ENCODE measurements at regions not wholly inside any gene's neighbourhood (a gene's known extent, or its start where the extent isn't known, plus 50 kb on each side); places are given as distances from the start of the nearest gene placed in this dataset.

GRCh38 chr9:129358621-129359154 lies 180.6 kb upstream of the IER5L start:
- in situ Hi-C loops (cut with MboI; ENCODE audit: low sequenced_read_pairs) = no loop called here
- Histone ChIP-seq H3K9me3 (no peaks in the 10 kb centered on the region), H3K36me3 (replicated peaks) (no peaks in the 10 kb centered on the region), H3K27me3 (ENCODE audit: low read depth) (no peaks in the 10 kb centered on the region), H3K4me3 (no peak overlapping the region), H3K4me1 (no peaks in the 10 kb centered on the region)
- DNase-seq (ENCODE audit: low spot score in 2 of 2) = no peak

- in situ Hi-C loops (cut with MboI; ENCODE audit: low sequenced_read_pairs) = no loop called here
Observed at GRCh38 chr9:129357773-129358245, 179.7 kb upstream of the IER5L start.

GRCh38 chr9:129356871-129357772 lies 179.1 kb upstream of the IER5L start:
- DNase-seq (ENCODE audit: low spot score in 2 of 2) = no peak
- Histone ChIP-seq H3K36me3 (replicated peaks) (no peaks in the 10 kb centered on the region), H3K4me1 (peaks cover 8% of the 10 kb centered on the region), H3K9me3 (no peaks in the 10 kb centered on the region), H3K4me3 (no peak overlapping the region), H3K27me3 (ENCODE audit: low read depth) (no peaks in the 10 kb centered on the region)
- in situ Hi-C loops (cut with MboI; ENCODE audit: low sequenced_read_pairs) = no loop called here

More at GRCh38 chr9:129357773-129358245, 179.7 kb upstream of the IER5L start:
- DNase-seq (ENCODE audit: low spot score in 2 of 2) = no peak
- Histone ChIP-seq H3K27me3 (ENCODE audit: low read depth) (no peaks in the 10 kb centered on the region), H3K4me3 (no peak overlapping the region), H3K4me1 (peaks cover 4% of the 10 kb centered on the region; the same call in 1 of the 2 replicates), H3K9me3 (no peaks in the 10 kb centered on the region), H3K36me3 (replicated peaks) (no peaks in the 10 kb centered on the region)

- no peak for DNase-seq (ENCODE audit: low spot score in 2 of 2)
- Histone ChIP-seq H3K9me3 (no peaks in the 10 kb centered on the region), H3K4me3 (no peak overlapping the region), H3K4me1 (peaks cover 13% of the 10 kb centered on the region), H3K36me3 (replicated peaks) (no peaks in the 10 kb centered on the region), H3K27me3 (ENCODE audit: low read depth) (no peaks in the 10 kb centered on the region)
- in situ Hi-C loops (cut with MboI; ENCODE audit: low sequenced_read_pairs) = no loop called here
Observed at GRCh38 chr9:129355631-129356030, 177.6 kb upstream of the IER5L start.

GRCh38 chr9:129354498-129354897 lies 176.4 kb upstream of the IER5L start:
- no peak for DNase-seq (ENCODE audit: low spot score in 2 of 2)
- Histone ChIP-seq H3K27me3 (ENCODE audit: low read depth) (no peaks in the 10 kb centered on the region), H3K36me3 (replicated peaks) (no peaks in the 10 kb centered on the region), H3K4me1 (peaks cover 13% of the 10 kb centered on the region), H3K9me3 (no peaks in the 10 kb centered on the region), H3K4me3 (no peak overlapping the region)
- in situ Hi-C loops (cut with MboI; ENCODE audit: low sequenced_read_pairs) = no loop called here

- no peaks in the 10 kb centered on the region for H3K9me3 ChIP-seq
- in situ Hi-C loops (cut with MboI; ENCODE audit: low sequenced_read_pairs) = no loop called here
- no peak for DNase-seq (ENCODE audit: low spot score in 2 of 2)
- H3K27me3 ChIP-seq (ENCODE audit: low read depth) = no peaks in the 10 kb centered on the region
- H3K4me3 ChIP-seq = no peak overlapping the region
- H3K4me1 ChIP-seq = peaks cover 13% of the 10 kb centered on the region
- no peaks in the 10 kb centered on the region for H3K36me3 ChIP-seq (replicated peaks)
Observed at GRCh38 chr9:129353697-129354336, 175.8 kb upstream of the IER5L start.

GRCh38 chr9:129352146-129352865 lies 174.2 kb upstream of the IER5L start:
- DNase-seq (ENCODE audit: low spot score in 2 of 2) = peak; percentile 17 to 82
- H3K36me3 ChIP-seq (replicated peaks) = no peaks in the 10 kb centered on the region
- no peaks in the 10 kb centered on the region for H3K27me3 ChIP-seq (ENCODE audit: low read depth)
- H3K9me3 ChIP-seq = no peaks in the 10 kb centered on the region
- in situ Hi-C loops (cut with MboI; ENCODE audit: low sequenced_read_pairs) = no loop called here
- peak overlapping the region; percentile 37 for H3K4me3 ChIP-seq
- peaks cover 13% of the 10 kb centered on the region for H3K4me1 ChIP-seq

GRCh38 chr9:129351642-129352145 lies 173.6 kb upstream of the IER5L start:
- Histone ChIP-seq H3K4me3 (peak overlapping the region; percentile 37), H3K27me3 (ENCODE audit: low read depth) (no peaks in the 10 kb centered on the region), H3K36me3 (replicated peaks) (no peaks in the 10 kb centered on the region), H3K4me1 (peaks cover 13% of the 10 kb centered on the region), H3K9me3 (no peaks in the 10 kb centered on the region)
- in situ Hi-C loops (cut with MboI; ENCODE audit: low sequenced_read_pairs) = no loop called here
- peak in 1 of 2 experiments; percentile 57 for DNase-seq (ENCODE audit: low spot score in 2 of 2)

- in situ Hi-C loops (cut with MboI; ENCODE audit: low sequenced_read_pairs) = no loop called here
- no peak overlapping the region for H3K4me3 ChIP-seq
- peak in 1 of 2 experiments; percentile 47 for DNase-seq (ENCODE audit: low spot score in 2 of 2)
Observed at GRCh38 chr9:129351058-129351641, 173.1 kb upstream of the IER5L start.

GRCh38 chr9:129350143-129350935 lies 172.3 kb upstream of the IER5L start:
- in situ Hi-C loops (cut with MboI; ENCODE audit: low sequenced_read_pairs) = no loop called here
- Histone ChIP-seq H3K4me3 (no peak overlapping the region), H3K4me1 (peaks cover 13% of the 10 kb centered on the region)

More at GRCh38 chr9:129351058-129351641, 173.1 kb upstream of the IER5L start:
- Histone ChIP-seq H3K36me3 (replicated peaks) (no peaks in the 10 kb centered on the region), H3K9me3 (no peaks in the 10 kb centered on the region), H3K4me1 (peaks cover 13% of the 10 kb centered on the region), H3K27me3 (ENCODE audit: low read depth) (no peaks in the 10 kb centered on the region)

GRCh38 chr9:129349665-129349947 lies 171.5 kb upstream of the IER5L start:
- Histone ChIP-seq H3K4me1 (peaks cover 13% of the 10 kb centered on the region), H3K36me3 (replicated peaks) (no peaks in the 10 kb centered on the region), H3K4me3 (no peak overlapping the region), H3K9me3 (no peaks in the 10 kb centered on the region), H3K27me3 (ENCODE audit: low read depth) (no peaks in the 10 kb centered on the region)
- in situ Hi-C loops (cut with MboI; ENCODE audit: low sequenced_read_pairs) = no loop called here
- DNase-seq (ENCODE audit: low spot score in 2 of 2) = no peak

More at GRCh38 chr9:129350143-129350935, 172.3 kb upstream of the IER5L start:
- no peaks in the 10 kb centered on the region for H3K36me3 ChIP-seq (replicated peaks)
- no peak for DNase-seq (ENCODE audit: low spot score in 2 of 2)
- no peaks in the 10 kb centered on the region for H3K9me3 ChIP-seq
- H3K27me3 ChIP-seq (ENCODE audit: low read depth) = no peaks in the 10 kb centered on the region

GRCh38 chr9:129348890-129349664 lies 171.0 kb upstream of the IER5L start:
- in situ Hi-C loops (cut with MboI; ENCODE audit: low sequenced_read_pairs) = no loop called here
- Histone ChIP-seq H3K4me3 (no peak overlapping the region), H3K9me3 (no peaks in the 10 kb centered on the region), H3K36me3 (replicated peaks) (no peaks in the 10 kb centered on the region), H3K4me1 (peaks cover 13% of the 10 kb centered on the region), H3K27me3 (ENCODE audit: low read depth) (no peaks in the 10 kb centered on the region)
- no peak for DNase-seq (ENCODE audit: low spot score in 2 of 2)

Data from HAP-1 (cell line).